ENCODE measurements at regions not wholly inside any gene's neighbourhood (a gene's known extent, or its start where the extent isn't known, plus 50 kb on each side); places are given as distances from the start of the nearest gene placed in this dataset.

DNA sequence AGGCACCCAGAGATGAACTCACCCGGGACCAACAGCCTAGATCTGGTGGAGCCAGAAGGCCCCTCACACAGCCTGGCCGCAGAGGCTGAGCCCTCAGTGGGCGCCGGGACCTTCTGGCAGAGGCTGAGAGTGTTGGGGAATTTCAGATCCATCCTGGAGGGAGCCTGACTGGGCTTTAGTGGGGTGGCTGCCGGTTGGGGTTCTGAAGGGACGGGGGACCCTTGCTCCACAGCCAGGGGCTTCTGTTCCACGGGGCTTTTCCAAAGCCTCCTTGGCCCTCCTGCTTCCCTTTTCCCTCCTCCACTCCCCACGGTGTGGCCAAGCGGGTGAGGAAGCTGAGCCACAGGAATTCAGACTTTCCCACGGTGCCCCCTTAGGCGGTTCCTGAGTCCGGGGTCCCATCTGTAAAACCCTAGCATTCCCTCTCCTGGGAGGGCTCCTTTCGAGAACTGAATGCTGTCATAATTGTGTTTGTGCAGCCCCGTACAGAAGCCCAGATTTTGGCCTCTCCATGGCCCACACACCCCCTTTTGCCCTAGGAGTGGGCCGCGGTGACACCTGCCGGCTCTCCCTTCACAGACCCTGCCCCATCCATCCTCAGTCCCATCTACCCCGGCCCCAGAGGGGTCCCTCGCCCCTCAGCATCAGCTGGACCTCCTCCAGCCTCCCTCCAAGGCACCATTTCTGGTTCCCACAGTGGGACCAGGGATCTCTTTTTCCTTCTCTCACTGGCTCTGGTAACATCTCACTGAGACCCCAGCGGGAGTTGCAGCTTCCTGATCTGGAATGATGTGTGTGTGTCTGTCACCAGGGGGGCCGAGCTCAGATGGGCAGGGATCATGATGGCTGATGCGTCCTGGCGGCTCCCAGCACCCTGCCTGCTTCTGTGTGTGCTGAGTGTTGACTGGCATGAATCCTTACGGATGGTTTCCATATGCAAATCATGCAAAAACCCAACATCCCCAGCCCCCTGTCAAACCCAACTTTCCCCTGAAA lies 1048.4 kb downstream of the TBC1D22A start:
- intact Hi-C loops (cut with DNase I), result no loop called here
- TF ChIP-seq, protein P1, sequence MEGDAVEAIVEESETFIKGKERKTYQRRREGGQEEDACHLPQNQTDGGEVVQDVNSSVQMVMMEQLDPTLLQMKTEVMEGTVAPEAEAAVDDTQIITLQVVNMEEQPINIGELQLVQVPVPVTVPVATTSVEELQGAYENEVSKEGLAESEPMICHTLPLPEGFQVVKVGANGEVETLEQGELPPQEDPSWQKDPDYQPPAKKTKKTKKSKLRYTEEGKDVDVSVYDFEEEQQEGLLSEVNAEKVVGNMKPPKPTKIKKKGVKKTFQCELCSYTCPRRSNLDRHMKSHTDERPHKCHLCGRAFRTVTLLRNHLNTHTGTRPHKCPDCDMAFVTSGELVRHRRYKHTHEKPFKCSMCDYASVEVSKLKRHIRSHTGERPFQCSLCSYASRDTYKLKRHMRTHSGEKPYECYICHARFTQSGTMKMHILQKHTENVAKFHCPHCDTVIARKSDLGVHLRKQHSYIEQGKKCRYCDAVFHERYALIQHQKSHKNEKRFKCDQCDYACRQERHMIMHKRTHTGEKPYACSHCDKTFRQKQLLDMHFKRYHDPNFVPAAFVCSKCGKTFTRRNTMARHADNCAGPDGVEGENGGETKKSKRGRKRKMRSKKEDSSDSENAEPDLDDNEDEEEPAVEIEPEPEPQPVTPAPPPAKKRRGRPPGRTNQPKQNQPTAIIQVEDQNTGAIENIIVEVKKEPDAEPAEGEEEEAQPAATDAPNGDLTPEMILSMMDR (IDR thresholded peaks at IDR 0.05), result no peak
- no peak for TF ChIP-seq POLR2A (IDR thresholded peaks at IDR 0.05)
- Histone ChIP-seq H3K36me3 (replicated peaks in 1 of 2) (no peaks in the 10 kb centered on the region), H3K4me1 (replicated peaks in 1 of 2) (no peaks in the 10 kb centered on the region), H3K4me3 (no peak overlapping the region), H3K27me3 (peaks cover 4% of the 10 kb centered on the region), H3K9me3 (replicated peaks in 1 of 3) (no peaks in the 10 kb centered on the region), H3K27ac (no peak overlapping the region)
- 63 to 74% (median 70%) methylated on average over 20 to 24 of the region's 24 CpGs for WGBS, 4 donors
- DNase-seq, result peak in 1 of 7 donors; percentile 24

DNA sequence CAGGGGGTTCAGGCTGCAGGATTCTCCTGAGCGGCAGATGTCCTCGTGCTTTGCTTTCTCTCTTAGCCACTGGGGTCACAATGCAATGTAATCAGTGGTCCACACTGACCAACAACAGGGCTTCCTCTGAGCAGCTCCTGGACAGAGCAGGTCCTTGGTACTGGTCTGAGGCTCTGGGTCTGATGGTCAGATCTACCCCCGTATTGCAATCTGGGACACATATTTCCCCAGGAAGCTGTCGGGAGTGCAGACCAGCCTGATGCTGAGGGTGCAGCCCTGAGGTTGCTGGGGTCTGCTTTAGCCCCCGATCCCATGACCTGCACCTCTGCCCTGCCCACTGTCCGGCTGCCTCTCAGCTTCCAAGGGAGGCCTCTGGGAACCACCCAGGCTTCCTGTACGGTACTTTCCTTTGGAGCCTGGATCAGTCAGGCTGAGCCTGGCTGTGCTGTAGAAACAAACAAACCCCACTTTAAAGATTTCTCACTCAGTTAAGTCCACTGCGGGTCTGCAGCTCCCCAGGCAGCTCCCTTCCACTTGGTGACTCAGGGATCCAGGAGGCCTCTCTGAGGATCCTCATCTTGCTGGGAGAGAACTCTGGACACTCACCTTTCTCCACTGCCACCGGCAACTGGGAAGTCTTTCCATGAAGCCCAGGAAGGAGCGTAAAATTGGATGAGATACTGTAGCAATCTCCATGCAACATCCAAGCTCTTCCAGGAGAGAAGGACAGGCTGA lies 1046.6 kb downstream of the TBC1D22A start:
- Histone ChIP-seq H3K27ac (no peak overlapping the region), H3K9me3 (replicated peaks in 1 of 3) (no peaks in the 10 kb centered on the region), H3K4me3 (no peak overlapping the region), H3K36me3 (replicated peaks in 1 of 2) (no peaks in the 10 kb centered on the region), H3K4me1 (replicated peaks in 1 of 2) (no peaks in the 10 kb centered on the region), H3K27me3 (peaks cover 4% of the 10 kb centered on the region)
- intact Hi-C loops (cut with DNase I), result no loop called here
- peak in 1 of 7 donors; percentile 20 for DNase-seq
- whole genome bisulfite sequencing, 4 donors, result 85 to 91% (median 88%) methylated on average over 9 to 10 of the region's 10 CpGs
- no peak for TF ChIP-seq POLR2A (IDR thresholded peaks at IDR 0.05)
- TF ChIP-seq, protein P1 (IDR thresholded peaks at IDR 0.05), result no peak

DNA sequence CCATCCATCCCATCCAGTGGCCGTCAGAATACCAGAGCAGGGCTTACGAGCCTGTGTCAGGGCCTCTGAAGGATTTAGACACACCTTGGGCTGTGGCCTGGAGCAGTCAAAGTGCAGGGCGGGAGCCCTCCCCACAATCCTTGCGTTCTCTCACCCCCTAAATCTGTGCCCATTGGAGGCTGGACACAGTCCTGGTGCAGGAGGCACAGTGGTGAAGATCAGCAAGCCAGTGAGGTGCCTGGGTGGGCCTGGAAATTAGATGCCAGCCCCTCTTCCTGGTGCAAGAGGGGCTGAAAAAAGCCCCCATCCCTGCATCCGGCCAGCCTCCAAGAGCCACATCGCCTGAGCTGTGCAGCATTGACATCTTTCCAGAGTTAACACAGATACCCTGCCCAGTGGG lies 1045.8 kb downstream of the TBC1D22A start:
- Histone ChIP-seq H3K4me3 (no peak overlapping the region), H3K9me3 (replicated peaks in 1 of 3) (no peaks in the 10 kb centered on the region), H3K27me3 (peaks cover 4% of the 10 kb centered on the region), H3K27ac (no peak overlapping the region), H3K4me1 (replicated peaks in 1 of 2) (no peaks in the 10 kb centered on the region), H3K36me3 (replicated peaks in 1 of 2) (no peaks in the 10 kb centered on the region)
- intact Hi-C loops (cut with DNase I), result no loop called here
- WGBS, 4 donors, result 31 to 69% (median 65%) methylated on average over 2 to 6 of the region's 6 CpGs
- no peak for TF ChIP-seq POLR2A (IDR thresholded peaks at IDR 0.05)
- TF ChIP-seq, protein P1 (IDR thresholded peaks at IDR 0.05), result no peak
- peak in 1 of 7 donors; percentile 9 for DNase-seq

DNA sequence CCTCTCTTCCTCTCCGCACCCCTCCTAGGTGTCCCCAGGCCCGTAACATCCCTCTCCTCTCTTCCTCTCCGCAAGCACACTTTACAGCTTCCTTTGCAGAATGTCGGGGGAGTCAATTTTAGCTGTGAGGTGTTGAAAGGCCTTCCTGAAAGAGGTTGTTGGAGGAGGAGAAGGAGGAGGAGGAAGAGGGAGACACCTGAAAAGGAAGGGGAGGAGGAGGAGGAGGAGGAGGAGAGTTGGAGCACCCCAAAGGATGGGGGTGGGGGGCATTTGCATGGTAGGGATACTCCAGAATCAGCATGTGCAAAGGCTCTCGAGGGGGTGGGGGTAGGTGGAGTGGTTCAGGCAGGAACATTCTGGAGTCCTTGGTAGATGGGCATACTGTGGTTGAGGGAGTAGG lies 1045.1 kb downstream of the TBC1D22A start:
- Histone ChIP-seq H3K4me3 (no peak overlapping the region), H3K27ac (no peak overlapping the region), H3K4me1 (replicated peaks in 1 of 2) (no peaks in the 10 kb centered on the region), H3K9me3 (replicated peaks in 1 of 3) (no peaks in the 10 kb centered on the region), H3K27me3 (peaks cover 4% of the 10 kb centered on the region), H3K36me3 (replicated peaks in 1 of 2) (no peaks in the 10 kb centered on the region)
- DNase-seq, result peak in 1 of 7 donors; percentile 23
- TF ChIP-seq POLR2A (IDR thresholded peaks at IDR 0.05), result no peak
- TF ChIP-seq, protein P1 (IDR thresholded peaks at IDR 0.05), result no peak
- intact Hi-C loops (cut with DNase I), result no loop called here
- WGBS, 4 donors, result 71 to 85% (median 74%) methylated on average over 5 of the region's 5 CpGs

All from adrenal gland (tissue), 9 donors.